SK-N-SH (cell line): ENCODE measurements at regions not wholly inside any gene's neighbourhood (a gene's known extent, or its start where the extent isn't known, plus 50 kb on each side); places are given as distances from the start of the nearest gene placed in this dataset.

Experiments
- CTCF ChIA-PET: fragments of 300-600, 350-600 bp; formaldehyde crosslinking; extraction: SDS; loops from one replicate; lab custom pipeline; 2021; lab: Yijun Ruan, JAX
- POLR2A ChIA-PET: fragments of 350-600 bp; sonication (Branson Sonifier 250); formaldehyde crosslinking; extraction: SDS; loops from one replicate; lab custom pipeline; 2020; ENCODE audit warnings: antibody characterized with exemption, inconsistent platforms; lab: Yijun Ruan, JAX
- DNase-seq: peaks from one replicate; pipeline ENCODE4 v3.0.0; 2012
- H2AFZ ChIP-seq: fragments of 200-600 bp; sonication (generic); 2 replicates; pipeline ENCODE4 v1.8.1; 2016; ENCODE audit warnings: antibody characterized with exemption, mild to moderate bottlenecking, low read depth
- H3F3A ChIP-seq: fragments of 200-600 bp; sonication (generic); replicated peaks from 2 replicates; pipeline ENCODE3; 2016; ENCODE audit warnings: antibody characterized with exemption, mild to moderate bottlenecking; ENCODE audit not compliant: insufficient read depth
- H3K27ac ChIP-seq, 2 experiments: fragments of 200-500 bp in 1 of 2; fragments of 200-600 bp in 1 of 2; sonication (Bioruptor generic) in 1 of 2; sonication (generic), shearing (Covaris generic) in 1 of 2; 2 replicates each; pipeline versions ENCODE4 v1.5.1 to v1.6.1; 2014 to 2016; ENCODE audit warnings: low read depth in 2 of 2, inconsistent platforms in 1 of 2, low read length in 1 of 2, mild to moderate bottlenecking in 1 of 2, mixed read lengths in 1 of 2
- H3K27me3 ChIP-seq: fragments of 200-600 bp; sonication (generic), shearing (Covaris generic); 2 replicates; pipeline ENCODE4 v1.6.1; 2016; ENCODE audit warnings: mixed run types; ENCODE audit not compliant: insufficient read depth
- H3K36me3 ChIP-seq, 2 experiments: fragments of 200-500 bp in 1 of 2; fragments of 200-600 bp in 1 of 2; sonication (Bioruptor generic) in 1 of 2; sonication (generic) in 1 of 2; replicated peaks in 1 of 2; 2 replicates each; pipeline versions ENCODE3 to v1.5.1; 2014 to 2016; ENCODE audit warnings: low read length in 1 of 2, mild to moderate bottlenecking in 1 of 2; ENCODE audit not compliant: insufficient read depth in 2 of 2, control insufficient read depth in 1 of 2
- H3K4me1 ChIP-seq, 2 experiments: fragments of 200-500 bp in 1 of 2; fragments of 200-600 bp in 1 of 2; sonication (Bioruptor generic) in 1 of 2; sonication (generic), shearing (Covaris generic) in 1 of 2; 2 replicates each; pipeline versions ENCODE4 v1.5.1 to v1.6.1; 2014 to 2016; ENCODE audit warnings: low read depth in 1 of 2, low read length in 1 of 2, mixed run types in 1 of 2; ENCODE audit not compliant: insufficient read depth in 2 of 2, control insufficient read depth in 1 of 2
- H3K4me2 ChIP-seq: fragments of 200-600 bp; sonication (generic), shearing (Covaris generic); 2 replicates; pipeline ENCODE4 v1.6.1; 2017; ENCODE audit warnings: mixed run types
- H3K4me3 ChIP-seq, 2 experiments: fragments of 200-500 bp in 1 of 2; fragments of 200-600 bp in 1 of 2; sonication (Bioruptor generic) in 1 of 2; sonication (generic), shearing (Covaris generic) in 1 of 2; 2 replicates each; pipeline versions ENCODE4 v1.5.1 to v1.8.1; 2014 to 2016; ENCODE audit warnings: low read depth in 2 of 2, inconsistent platforms in 1 of 2, low read length in 1 of 2, mild to moderate bottlenecking in 1 of 2, mixed read lengths in 1 of 2, moderate library complexity in 1 of 2
- H3K79me2 ChIP-seq: fragments of 200-600 bp; sonication (generic); 2 replicates; pipeline ENCODE4 v1.8.1; 2017; ENCODE audit warnings: mild to moderate bottlenecking; ENCODE audit not compliant: insufficient read depth
- H3K9ac ChIP-seq: fragments of 200-600 bp; sonication (generic); 2 replicates; pipeline ENCODE4 v1.6.1; 2017; ENCODE audit warnings: mixed run types
- H3K9me2 ChIP-seq: fragments of 200-600 bp; sonication (generic); 2 replicates; pipeline ENCODE4 v1.6.1; 2017; ENCODE audit warnings: mixed run types
- H3K9me3 ChIP-seq: fragments of 200-600 bp; sonication (generic); 2 replicates; pipeline ENCODE4 v1.6.1; 2017; ENCODE audit warnings: mixed run types, mild to moderate bottlenecking, moderate library complexity
- H4K20me1 ChIP-seq: fragments of 200-600 bp; sonication (generic); 2 replicates; pipeline ENCODE4 v1.6.1; 2017; ENCODE audit warnings: mild to moderate bottlenecking, mixed run types; ENCODE audit not compliant: insufficient read depth
- ELF1 ChIP-seq: IDR thresholded peaks from 2 replicates; pipeline ENCODE4 v1.4.0; 2012
- FOXM1 ChIP-seq: IDR thresholded peaks from 2 replicates; pipeline ENCODE4 v1.4.0; 2012; ENCODE audit warnings: low read depth, mild to moderate bottlenecking
- MAX ChIP-seq: IDR thresholded peaks from 2 replicates; pipeline ENCODE4 v1.4.0; 2012; ENCODE audit warnings: low read depth
- MXI1 ChIP-seq: IDR thresholded peaks from 2 replicates; pipeline ENCODE4 v1.6.1; 2012; ENCODE audit warnings: mild to moderate bottlenecking, low read depth, low read length, improper control_type of control experiment
- NFIC ChIP-seq: IDR thresholded peaks from 2 replicates; pipeline ENCODE4 v1.4.0; 2012; ENCODE audit warnings: borderline replicate concordance
- RAD21 ChIP-seq: IDR thresholded peaks from 2 replicates; pipeline ENCODE4 v1.6.1; 2012; ENCODE audit warnings: mild to moderate bottlenecking, low read length
- RFX5 ChIP-seq: IDR thresholded peaks from 2 replicates; pipeline ENCODE4 v1.6.1; 2012; ENCODE audit warnings: mild to moderate bottlenecking, improper control_type of control experiment, low read length
- TAF1 ChIP-seq: IDR thresholded peaks from 2 replicates; pipeline ENCODE4 v1.6.1; 2012; ENCODE audit warnings: low read depth, mild to moderate bottlenecking, low read length, moderate library complexity, borderline replicate concordance
- YY1 ChIP-seq: IDR thresholded peaks from 2 replicates; pipeline ENCODE4 v1.4.0; 2012; ENCODE audit warnings: low read depth, mild to moderate bottlenecking
- WGBS: methylation state at CpG from one replicate; pipeline ENCODE4 v1.1.6; 2017; ENCODE audit warnings: low lambda C conversion rate; 5-methylcytosine and 5-hydroxymethylcytosine counted together
- TF ChIP-seq, protein P1 (sequence below): fragments of 150-350 bp; IDR thresholded peaks from 2 replicates; pipeline ENCODE4 v1.6.1; 2017; ENCODE audit warnings: antibody characterized with exemption, low read length, low read depth, borderline replicate concordance
- TF ChIP-seq, protein P2 (sequence below): IDR thresholded peaks from 2 replicates; pipeline ENCODE4 v1.4.0; 2012; ENCODE audit warnings: low read depth, borderline replicate concordance
- TF ChIP-seq, protein P3 (sequence below): IDR thresholded peaks from 2 replicates; pipeline ENCODE4 v1.6.1; 2012; ENCODE audit warnings: mild to moderate bottlenecking, low read depth, low read length, moderate library complexity

- TF ChIP-seq, protein P1, sequence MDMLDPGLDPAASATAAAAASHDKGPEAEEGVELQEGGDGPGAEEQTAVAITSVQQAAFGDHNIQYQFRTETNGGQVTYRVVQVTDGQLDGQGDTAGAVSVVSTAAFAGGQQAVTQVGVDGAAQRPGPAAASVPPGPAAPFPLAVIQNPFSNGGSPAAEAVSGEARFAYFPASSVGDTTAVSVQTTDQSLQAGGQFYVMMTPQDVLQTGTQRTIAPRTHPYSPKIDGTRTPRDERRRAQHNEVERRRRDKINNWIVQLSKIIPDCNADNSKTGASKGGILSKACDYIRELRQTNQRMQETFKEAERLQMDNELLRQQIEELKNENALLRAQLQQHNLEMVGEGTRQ, result no peak
- TF ChIP-seq NFIC, result no peak
Observed at GRCh38 chr13:40341096-40341471, 325.4 kb downstream of the FOXO1 start (continued).

GRCh38 chr13:40341501-40341900 is 324.9 kb downstream of the FOXO1 start:
- peaks cover 0 to 7% of the 10 kb centered on the region in 2 experiments; a peak in 1 of 4 replicates for H3K4me1 ChIP-seq
- H3K4me2 ChIP-seq, result no peak overlapping the region
- H3K27ac ChIP-seq, result peak overlapping the region in 1 of 2 experiments; percentile 9; a peak in 1 of 4 replicates
- TF ChIP-seq ELF1 (no peak), RFX5 (no peak), MXI1 (no peak), MAX (no peak), FOXM1 (no peak), TAF1 (no peak), RAD21 (no peak), YY1 (no peak)
- TF ChIP-seq, protein P1, result no peak
- TF ChIP-seq, protein P2, sequence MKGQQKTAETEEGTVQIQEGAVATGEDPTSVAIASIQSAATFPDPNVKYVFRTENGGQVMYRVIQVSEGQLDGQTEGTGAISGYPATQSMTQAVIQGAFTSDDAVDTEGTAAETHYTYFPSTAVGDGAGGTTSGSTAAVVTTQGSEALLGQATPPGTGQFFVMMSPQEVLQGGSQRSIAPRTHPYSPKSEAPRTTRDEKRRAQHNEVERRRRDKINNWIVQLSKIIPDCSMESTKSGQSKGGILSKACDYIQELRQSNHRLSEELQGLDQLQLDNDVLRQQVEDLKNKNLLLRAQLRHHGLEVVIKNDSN, result no peak
- TF ChIP-seq, protein P3, sequence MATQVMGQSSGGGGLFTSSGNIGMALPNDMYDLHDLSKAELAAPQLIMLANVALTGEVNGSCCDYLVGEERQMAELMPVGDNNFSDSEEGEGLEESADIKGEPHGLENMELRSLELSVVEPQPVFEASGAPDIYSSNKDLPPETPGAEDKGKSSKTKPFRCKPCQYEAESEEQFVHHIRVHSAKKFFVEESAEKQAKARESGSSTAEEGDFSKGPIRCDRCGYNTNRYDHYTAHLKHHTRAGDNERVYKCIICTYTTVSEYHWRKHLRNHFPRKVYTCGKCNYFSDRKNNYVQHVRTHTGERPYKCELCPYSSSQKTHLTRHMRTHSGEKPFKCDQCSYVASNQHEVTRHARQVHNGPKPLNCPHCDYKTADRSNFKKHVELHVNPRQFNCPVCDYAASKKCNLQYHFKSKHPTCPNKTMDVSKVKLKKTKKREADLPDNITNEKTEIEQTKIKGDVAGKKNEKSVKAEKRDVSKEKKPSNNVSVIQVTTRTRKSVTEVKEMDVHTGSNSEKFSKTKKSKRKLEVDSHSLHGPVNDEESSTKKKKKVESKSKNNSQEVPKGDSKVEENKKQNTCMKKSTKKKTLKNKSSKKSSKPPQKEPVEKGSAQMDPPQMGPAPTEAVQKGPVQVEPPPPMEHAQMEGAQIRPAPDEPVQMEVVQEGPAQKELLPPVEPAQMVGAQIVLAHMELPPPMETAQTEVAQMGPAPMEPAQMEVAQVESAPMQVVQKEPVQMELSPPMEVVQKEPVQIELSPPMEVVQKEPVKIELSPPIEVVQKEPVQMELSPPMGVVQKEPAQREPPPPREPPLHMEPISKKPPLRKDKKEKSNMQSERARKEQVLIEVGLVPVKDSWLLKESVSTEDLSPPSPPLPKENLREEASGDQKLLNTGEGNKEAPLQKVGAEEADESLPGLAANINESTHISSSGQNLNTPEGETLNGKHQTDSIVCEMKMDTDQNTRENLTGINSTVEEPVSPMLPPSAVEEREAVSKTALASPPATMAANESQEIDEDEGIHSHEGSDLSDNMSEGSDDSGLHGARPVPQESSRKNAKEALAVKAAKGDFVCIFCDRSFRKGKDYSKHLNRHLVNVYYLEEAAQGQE, result no peak
- no peak for DNase-seq
- no peak overlapping the region for H3K4me3 ChIP-seq
- H3K36me3 ChIP-seq, result no peaks in the 10 kb centered on the region
- ChIA-PET POLR2A (no interaction called here), CTCF (interaction anchor here (0.6 to 0.9 kb wide), 2 partner anchors 12 to 28 kb away, joined by 3 to 4 read pairs; no protein-coding TSS in a partner anchor)
- H3K9ac ChIP-seq, result no peak overlapping the region
- WGBS, result 79% methylated on average over 3 of the region's 3 CpGs
- no peak overlapping the region for H2AFZ ChIP-seq
- H3K79me2 ChIP-seq, result no peaks in the 10 kb centered on the region
- no peaks in the 10 kb centered on the region for H3K27me3 ChIP-seq
- no peaks in the 10 kb centered on the region for H3F3A ChIP-seq
- no peaks in the 10 kb centered on the region for H4K20me1 ChIP-seq
- H3K9me3 ChIP-seq, result no peaks in the 10 kb centered on the region
- no peaks in the 10 kb centered on the region for H3K9me2 ChIP-seq
